ENCODE measurements at regions not wholly inside any gene's neighbourhood (a gene's known extent, or its start where the extent isn't known, plus 50 kb on each side); places are given as distances from the start of the nearest gene placed in this dataset.

DNA sequence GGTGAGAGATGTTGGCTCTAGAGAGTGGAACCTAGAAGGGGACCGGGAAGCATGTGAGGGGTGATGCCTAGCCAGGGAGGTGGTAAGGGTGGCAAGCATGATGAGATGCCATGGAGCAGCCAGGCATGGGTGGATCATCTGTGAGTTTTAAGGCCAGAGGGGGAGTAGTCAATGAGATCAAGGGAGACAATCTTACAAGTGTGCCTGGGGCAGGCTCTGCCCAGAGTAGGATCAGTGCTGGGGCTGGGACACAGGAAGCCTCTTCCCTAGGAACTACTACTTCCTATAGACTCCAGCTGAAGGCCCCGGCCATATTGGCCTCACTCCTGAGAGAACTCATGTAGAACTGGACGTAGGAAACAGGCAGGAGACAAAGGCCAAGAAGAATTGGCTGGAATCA, 192.4 kb upstream of the CSF3R start:
- no peak for DNase-seq

DNA sequence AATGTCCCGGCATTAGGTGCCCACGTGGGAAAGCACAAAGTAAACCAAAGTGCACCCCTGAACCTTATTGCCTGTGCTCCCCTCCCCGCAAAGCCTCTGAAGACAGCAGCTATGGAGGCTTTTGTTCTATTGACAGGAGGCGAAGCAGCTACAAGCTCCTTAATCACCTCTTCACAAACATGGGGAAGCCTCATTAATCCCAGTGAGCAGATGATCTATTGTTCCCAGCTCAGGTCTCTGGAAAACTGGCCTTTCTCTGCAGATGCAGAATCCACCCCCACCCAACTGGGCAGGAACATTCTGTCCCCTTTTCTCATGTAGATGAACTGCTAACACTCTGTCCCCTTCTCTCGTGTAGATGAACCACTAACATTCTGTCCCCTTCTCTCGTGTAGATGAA, 190.5 kb upstream of the CSF3R start:
- no peak for DNase-seq

DNA sequence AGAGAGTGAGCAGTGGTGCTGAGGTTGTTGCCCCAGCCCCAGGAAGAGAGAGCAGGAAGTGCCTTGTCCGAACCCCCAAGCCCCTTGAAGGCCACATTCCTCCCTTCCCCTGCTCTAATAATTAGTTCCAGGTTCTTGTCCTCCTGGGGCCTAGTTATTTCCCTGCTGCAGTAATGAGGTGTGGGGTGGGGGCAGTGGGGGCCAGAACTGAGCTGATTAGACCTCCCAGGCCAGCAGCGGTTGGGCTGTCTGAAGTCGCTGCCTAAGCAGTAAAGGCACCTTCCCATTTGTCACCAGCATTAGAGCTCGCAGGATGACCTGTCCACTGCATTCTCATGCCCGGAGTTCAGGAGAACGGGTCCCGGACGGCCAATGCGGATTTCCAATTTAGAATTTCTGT, 186.5 kb upstream of the CSF3R start:
- no peak for DNase-seq

DNA sequence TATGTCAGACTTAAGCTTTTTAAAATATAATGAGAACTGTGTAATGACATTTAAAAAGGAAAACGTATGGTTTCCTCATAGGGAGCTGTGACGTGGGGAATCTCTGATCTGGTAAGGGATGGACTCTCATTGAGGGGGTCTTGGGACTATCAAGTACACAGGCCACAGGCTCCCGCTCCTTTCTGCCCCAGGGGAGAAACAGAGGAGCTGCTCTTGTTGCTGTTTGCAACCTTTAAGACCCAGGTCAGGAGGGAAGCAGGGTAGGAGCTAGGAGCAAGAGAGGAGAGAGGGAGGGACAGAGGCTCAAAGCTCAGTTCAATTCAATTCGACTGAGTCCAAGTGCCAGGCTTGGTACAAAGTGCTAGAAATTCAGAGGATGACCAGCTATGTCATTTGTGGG, 185.1 kb upstream of the CSF3R start:
- DNase-seq = no peak

DNA sequence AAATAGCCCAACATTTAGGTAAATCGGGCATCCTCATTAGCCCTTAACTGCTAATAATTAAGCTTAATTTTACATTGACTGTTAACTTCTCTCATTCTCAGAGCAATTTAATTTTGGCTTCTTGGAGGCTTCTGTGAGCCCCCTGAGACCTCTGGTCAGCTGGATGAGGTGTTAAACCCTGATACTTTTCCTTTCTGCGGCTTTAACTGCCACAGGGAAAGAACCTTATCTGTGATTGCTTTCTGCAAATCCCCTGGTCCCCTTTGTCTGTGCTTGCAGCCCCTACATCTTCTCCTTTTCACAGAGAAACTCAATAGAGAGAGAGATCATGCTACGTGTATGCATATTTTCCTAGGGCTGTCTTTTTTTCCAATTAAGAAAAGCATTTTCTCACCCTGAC, 184.5 kb upstream of the CSF3R start:
- no peak for DNase-seq

DNA sequence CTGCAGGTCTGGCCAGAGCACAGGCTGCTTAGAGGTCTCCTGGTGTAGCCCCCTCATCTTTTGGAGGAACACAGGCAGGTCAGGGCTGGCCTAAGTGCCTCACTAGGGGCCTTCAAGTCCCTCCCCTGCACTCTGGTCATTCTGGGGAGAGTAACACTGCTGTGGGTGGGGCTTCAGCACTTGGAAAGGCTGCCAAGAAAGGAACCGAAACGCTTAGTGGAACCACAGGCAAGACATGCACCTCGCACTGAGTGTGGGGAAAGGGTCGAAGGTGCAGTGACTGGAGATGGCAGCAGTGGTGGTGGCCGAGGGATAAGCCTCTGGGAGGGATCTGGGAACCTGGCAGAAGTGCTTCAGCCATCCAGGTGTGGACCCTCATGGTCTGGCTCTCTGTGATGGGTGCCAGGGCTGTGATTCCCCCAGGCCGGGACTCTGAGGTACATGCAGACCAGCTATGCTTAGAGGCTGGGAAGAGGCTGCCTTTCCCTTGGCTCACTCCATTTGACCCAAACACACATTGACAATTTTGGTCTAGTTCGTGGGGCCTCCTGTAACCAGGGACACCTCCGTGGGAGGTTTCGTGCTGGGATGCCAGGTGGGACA, 182.9 kb upstream of the CSF3R start:
- DNase-seq = no peak

DNA sequence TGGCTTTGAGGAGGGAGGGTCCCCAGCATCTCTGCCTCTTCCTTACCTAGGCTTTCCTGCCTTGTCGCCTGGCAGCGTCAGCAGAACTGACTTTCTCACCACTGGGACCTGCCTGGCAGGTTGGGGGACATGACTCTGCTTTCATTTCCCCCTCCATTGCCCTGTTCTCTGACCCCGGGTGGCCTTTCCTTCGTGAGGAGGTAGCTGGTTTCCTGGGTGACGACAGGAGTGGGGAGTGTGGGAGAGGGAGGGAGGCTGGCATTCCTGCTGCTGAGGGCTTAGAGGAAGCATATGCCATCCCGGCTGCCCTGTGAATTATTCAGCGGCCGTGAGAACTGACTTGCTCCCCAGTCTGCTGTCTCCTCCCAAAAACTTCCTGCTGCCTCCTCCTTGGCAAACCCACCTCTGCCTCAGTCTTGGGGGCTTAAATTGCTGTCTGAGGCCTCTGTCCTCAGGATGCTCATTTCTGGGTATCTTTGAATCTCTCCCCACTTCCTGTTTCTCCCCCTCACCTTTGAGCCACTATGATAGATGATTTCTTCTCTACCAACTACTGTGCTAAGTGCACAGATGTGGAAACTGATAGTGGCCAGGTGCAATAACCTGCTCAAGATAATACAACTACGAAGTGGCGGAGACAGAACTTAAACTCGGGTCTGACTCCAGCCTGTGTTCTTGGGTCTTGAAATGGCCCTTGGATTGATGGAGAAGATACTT, 182.0 kb upstream of the CSF3R start:
- peak; percentile 25 for DNase-seq

DNA sequence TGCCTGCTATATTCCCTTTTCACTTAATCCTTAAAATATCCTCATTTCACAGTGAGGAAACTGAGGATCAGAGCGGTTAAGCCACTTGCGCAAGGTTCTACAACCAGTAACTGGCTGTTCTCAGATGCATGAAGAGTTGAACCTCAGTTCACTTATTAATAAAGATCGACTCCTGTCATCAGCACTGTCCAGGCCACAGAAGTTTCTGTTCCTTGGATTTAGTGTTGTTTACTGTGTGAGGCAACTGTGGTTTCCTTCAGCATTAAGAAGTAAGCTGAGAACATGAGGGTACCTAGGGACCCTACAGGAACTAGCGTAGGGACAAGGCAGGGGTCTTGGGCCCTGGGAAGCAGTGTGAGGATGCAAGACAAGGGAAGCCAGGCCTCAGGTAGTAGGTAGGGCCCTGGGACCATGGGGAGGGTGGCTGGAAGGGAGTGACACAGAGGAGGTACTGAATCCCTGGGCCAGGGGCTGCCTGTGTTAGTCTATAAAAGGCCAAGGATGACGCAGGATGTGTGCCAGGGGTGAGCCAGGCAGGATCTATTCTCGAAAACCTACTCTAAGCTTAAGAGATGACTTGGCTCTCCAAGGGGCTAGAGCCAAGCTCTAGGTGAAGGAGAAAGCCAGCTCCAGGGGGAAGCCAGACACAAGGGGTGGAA, 181.2 kb upstream of the CSF3R start:
- DNase-seq = no peak

DNA sequence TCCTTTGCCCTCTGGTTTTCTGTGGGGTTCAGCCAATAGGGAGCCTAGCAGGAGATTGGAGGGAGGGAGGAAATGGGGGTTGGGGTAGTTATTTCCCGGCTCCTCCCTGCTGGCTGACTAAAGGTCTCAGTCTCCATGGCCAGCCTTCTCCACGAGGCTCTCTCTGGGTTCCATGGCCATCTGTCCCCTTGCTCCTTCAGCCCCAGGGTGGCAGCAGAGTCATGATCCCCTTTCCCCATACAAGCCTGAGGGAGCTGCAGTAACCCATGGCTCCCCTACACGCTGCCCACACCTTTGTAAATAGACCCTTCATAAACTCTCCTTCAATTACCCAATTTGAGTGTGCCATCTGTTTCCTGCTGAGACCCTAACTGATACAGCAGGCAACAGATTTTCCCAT, 176.1 kb upstream of the CSF3R start:
- peak; percentile 63 for DNase-seq

DNA sequence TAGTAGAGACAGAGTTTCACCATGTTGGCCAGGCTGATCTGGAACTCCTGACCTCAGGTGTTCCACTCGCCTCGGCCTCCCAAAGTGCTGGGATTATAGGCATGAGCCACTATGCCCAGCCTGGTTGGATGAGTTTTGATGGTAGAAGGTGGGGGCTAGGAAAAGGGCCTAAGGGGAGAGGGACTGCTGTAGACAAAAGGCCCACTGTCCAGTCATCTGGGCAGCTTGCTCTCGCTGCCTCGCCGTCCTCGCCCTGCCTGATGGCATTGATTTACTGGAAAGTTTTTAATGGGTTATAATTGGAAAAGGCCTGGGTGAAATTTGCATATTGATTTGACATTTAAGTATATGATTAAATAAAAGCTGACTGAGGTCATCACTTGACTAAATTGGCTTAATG, 175.1 kb upstream of the CSF3R start:
- no peak for DNase-seq

DNA sequence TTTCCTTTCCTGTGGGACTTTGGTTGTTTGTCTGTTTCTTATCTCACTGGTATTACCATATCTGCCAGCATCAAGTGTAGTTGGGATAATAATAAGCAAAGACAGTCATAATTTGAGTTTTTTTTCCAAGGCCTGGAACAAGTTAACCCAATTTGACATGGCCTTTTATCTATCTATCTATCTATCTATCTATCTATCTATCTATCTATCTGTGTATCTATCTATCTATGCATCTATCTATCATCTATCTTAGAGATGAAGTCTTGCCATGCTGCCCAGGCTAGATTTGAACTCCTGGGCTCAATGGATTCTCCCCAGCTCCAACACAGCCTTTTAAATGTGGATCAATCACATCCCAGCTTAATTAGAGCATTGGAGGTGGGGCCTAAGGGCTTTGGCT, 174.1 kb upstream of the CSF3R start:
- no peak for DNase-seq

DNA sequence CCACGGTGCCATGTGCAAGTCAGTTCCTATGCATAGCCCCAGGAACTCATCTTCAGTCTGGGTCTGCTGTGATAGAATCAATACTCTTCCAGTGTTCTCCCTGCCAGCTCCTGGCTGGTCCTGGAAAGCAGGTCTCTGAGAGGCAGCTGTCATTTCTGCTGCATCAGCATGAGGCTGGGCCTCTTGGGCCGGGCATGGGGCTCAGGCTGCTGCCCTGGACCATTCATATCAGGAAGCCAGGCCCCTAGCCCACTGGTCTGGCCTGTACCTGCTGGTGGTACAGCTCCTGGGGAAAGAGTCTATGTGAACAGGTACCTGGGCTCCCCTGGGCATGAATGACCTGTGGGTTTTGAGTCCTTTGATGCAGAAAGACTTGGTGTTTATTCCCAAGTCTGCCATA, 173.6 kb upstream of the CSF3R start:
- no peak for DNase-seq

DNA sequence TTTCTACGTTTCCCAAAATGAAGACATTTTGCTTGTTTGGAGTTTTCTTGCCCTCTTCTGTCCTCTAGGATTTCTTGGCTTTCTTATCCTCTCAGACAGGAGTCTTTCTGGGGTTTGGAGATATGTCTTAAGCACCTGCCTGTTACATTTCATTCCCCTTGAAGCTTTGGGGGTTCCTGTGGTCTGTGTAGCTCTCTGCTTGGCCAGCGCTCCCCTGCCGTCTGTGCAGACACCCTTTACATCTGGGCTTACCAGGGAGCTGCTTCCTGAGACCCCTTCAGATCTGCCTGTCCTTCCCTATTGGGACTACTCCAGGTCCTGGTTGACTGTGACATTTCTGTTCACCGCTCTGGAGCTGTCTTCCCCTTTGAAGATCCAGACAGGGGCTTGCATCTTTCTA, 171.9 kb upstream of the CSF3R start:
- DNase-seq = no peak

DNA sequence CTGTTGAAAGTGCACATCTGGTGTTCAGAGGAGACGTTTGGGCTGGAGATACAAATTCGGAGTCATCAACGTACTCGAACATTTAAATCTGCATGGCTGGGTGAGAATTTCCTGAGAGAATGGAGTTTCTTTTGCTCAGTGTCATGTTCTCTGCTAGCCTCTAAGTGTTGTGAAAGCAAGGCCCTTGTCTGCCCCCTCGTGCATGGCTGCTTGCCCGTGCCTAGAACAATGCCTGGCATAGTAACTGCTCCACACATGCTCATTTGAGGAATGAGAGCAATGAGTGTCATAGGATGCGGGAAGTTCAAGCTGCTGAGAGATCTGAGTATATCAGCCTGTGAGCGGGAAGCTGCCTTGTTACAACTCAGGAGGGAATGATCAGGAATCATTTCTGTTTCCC, 171.1 kb upstream of the CSF3R start:
- DNase-seq = no peak

DNA sequence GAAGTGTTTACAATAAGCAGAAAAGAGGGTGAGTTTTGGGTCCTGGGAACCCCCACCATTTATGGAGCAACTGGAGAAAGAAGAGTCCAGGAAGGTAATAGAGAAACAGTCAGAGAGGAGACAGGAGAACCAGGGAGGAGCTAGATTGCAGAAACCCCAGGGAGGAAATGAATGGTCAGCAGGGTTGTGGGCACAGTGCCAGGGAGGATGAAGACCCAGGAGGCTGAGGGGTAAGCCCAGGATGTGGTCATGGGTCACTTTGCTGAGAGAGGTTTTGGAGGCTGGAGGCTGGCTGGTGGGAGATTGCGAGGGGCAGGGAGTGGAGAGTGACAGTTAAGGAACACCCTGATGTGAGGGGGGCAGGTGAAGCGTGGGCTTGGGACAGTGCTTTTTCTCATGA, 169.9 kb upstream of the CSF3R start:
- DNase-seq = no peak

DNA sequence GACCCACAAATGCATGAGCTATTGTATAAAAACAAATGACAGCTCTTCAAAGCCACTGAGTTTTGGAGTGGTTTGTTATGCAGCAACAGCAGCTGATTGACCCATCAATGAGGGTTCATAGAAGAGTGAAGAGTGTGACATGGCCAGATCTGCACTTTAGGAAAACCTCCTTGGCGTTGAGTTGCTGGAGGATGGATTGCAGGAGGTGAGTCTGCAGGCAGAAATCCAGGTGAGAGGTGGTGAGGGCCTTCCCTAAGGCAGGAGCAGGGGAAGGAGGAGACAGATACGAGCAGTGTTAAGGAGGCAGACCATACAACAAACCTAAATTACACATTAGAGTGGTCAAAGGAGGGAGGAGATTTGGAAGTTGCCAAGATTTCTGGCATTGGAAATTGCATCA, 169.3 kb upstream of the CSF3R start:
- DNase-seq = no peak

DNA sequence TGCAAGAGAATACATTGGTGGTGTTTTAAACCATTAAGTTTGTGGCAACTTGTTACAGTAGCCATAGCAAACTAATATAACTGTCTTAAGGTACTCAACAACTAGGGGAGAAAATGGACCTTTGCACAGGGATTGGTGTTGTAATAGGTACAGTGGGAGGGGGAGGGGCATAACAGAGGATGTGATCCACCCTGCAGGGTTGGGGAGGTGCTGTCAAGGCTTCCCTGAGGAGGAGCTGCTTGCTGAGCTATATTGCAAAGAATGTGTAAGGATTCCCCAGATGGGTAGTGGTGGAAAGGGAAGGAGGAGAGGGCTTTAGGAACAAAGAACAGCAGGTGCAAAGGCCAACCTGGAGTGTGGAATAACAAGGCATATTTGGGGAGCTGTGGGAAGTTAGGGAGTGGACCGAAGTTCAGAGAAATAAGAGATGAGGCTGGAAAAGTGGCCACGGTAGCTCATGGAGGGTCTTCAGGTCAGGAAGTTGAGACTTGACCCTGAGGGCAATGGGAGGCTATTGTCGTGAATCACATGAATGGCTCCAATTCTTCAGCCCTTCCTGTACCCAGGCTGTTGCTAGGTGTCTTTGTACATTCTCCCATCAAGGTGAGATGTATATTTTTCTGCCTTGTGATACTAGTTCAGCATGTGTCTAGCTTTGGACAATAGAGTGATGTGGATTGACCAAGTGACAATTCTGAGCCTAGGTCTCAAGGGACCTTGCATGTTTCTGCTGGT, 168.6 kb upstream of the CSF3R start:
- no peak for DNase-seq

DNA sequence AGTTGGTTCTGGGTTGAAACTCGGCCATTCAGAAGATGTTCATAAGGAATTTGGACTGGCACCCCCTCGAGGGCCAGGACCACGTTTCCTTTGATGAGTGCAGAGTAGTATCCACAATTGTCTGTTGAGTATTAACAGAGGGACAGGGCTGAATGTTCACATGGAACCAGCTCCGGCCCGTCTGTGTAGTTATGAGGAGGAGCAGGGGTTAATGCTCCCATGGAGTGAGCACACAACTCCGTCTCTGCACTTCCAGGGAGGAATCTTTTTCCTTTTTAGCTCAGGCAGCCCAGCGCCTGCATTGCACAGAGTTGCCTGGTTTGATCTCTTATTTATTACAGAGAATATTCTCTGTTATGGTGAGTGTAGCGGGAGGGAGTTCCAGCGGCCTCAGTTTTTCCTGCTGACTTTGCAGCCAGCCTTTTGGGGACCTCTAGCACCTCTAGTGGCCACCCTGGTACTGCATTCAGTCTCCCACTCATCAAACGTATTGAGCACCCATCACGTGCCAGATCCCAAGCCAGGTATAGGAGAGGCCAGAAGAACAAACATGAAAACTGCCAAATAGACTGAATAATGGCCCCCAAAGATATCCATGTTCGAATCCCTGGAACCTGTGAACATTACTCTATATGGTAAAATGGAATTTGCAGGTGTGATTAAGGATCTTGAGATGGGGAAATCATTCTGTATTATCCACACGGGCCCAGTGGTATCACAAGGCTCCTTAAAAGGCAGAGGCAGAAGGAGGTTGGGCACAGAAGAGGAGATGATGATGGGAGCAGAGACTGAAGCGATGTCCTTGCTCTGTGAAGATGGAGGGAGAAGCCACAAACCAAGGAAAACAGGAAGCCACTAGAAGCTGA, 167.7 kb upstream of the CSF3R start:
- peak; percentile 40 for DNase-seq

DNA sequence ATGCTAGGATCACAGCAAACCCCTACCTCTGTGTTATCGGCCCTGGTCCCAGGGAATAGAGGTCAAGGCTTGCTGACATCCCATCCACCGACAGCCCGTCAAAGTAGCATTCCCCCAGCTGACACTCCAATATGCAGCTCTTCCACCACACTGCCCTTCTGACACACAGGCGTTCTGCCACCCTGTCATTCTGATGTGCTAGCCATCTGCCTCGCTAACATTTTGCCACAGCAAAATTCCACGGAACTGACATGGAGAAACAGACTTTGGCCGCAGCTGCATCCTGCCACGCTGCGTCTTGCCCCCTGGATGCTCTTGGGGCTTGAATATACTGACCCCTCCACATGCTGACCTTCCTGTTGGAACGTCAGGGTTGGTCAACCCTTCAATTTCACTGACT, 163.2 kb upstream of the CSF3R start:
- no peak for DNase-seq

DNA sequence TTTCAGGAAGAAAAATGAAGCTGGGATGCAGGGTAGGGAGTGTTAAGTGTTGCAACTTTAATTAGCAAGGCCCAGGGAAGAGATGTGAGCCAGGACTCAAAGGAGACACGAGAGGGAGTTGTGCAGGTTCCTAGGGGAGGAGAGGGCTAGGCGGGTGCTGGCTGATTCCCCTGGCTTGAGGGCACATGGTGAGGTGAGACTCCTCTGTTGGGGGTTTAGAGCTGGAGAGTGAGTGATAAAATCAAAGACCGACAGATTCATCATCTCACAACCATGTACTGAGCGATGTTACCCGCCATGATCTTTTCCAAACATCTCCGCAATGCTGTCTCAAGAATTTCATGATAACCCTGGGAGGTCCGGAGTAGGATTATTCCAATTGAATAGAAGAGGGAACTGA, 161.8 kb upstream of the CSF3R start:
- DNase-seq = no peak

DNA sequence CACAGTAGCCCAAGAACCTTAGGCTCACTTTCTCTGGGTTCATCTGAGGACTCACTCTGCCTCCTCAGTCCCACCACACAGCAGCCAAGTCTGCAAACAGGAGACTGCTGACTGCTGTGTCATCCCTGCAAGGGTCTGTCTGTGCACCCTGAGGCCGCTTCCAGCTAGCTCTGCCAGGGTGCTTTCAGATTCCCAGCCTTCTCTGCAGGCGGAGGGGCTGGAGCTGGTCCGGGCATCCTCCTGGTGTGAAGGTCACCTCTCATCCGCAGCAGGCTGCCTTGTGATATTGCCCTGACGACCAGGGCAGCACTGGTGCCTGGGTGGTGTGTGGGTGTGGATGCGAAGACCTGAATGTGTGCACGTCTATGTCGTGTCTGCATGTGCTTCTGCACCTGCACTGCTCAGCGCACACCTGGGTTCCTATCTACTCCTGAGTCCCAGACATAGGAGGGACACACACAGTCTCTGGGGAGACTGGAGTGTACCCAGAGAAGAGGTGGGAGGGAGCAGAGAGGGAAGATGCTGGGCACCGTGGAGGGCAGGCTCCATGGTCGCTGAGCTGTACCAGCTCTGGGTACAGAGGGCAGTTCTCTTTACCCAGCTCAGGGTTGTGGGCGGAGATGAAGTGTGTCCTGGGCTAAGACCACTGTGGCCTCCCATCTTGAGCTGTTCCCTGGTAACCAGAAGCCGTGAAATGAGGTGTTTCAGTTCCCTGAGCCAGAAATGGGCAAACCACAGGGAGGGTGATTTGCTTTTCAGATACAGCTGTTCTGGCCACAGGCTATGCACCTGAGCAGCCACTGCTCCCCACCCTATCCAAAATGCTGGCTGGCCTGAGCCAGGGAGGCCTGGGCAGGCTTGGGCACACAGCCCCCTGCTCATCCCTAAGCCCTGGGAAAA, 160.9 kb upstream of the CSF3R start:
- no peak for DNase-seq

DNA sequence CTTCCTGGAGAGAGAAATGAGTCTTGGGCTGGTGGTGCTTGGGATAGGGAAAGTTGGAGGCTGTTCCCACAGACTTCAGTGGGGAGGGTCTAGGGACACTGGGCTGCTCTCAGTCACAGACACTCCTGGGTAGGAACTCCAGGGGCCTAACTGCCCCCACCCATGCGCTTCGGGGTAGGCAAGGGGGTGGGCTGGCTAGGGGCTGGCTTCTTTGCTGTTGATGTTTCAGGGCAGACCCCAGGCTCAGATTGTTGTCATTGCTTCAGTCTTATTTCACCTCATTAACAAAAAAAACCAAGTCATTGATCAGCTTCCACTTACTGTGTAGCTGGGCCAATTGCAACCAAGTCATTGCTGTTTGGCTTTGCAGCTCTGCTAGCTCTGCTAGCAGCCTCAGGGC, 160.1 kb upstream of the CSF3R start:
- DNase-seq = no peak
